ENCODE measurements at regions not wholly inside any gene's neighbourhood (a gene's known extent, or its start where the extent isn't known, plus 50 kb on each side); places are given as distances from the start of the nearest gene placed in this dataset.

GRCh38 chr14:101200650-101201516 lies 297.4 kb upstream of the RTL1 start:
- in situ Hi-C loops (cut with MboI; ENCODE audit: low sequenced_read_pairs): no loop called here

- in situ Hi-C loops (cut with MboI; ENCODE audit: low sequenced_read_pairs): no loop called here
Measured at GRCh38 chr14:101201535-101202151, 298.1 kb upstream of the RTL1 start.

- in situ Hi-C loops (cut with MboI; ENCODE audit: low sequenced_read_pairs): no loop called here
Measured at GRCh38 chr14:101202627-101203404, 299.3 kb upstream of the RTL1 start.

- in situ Hi-C loops (cut with MboI; ENCODE audit: low sequenced_read_pairs): no loop called here
Measured at GRCh38 chr14:101206556-101206955, 303.0 kb upstream of the RTL1 start.

GRCh38 chr14:101207041-101207440 lies 303.5 kb upstream of the RTL1 start:
- in situ Hi-C loops (cut with MboI; ENCODE audit: low sequenced_read_pairs): no loop called here

GRCh38 chr14:101207897-101208296 lies 304.4 kb upstream of the RTL1 start:
- in situ Hi-C loops (cut with MboI; ENCODE audit: low sequenced_read_pairs): no loop called here

- in situ Hi-C loops (cut with MboI; ENCODE audit: low sequenced_read_pairs): no loop called here
Measured at GRCh38 chr14:101209594-101209993, 306.1 kb upstream of the RTL1 start.

- in situ Hi-C loops (cut with MboI; ENCODE audit: low sequenced_read_pairs): no loop called here
Measured at GRCh38 chr14:101215266-101215665, 311.7 kb upstream of the RTL1 start.

- in situ Hi-C loops (cut with MboI; ENCODE audit: low sequenced_read_pairs): no loop called here
Measured at GRCh38 chr14:101215927-101216326, 312.4 kb upstream of the RTL1 start.

GRCh38 chr14:101216366-101217079 lies 313.0 kb upstream of the RTL1 start:
- in situ Hi-C loops (cut with MboI; ENCODE audit: low sequenced_read_pairs): no loop called here

GRCh38 chr14:101217080-101217463 lies 313.6 kb upstream of the RTL1 start:
- in situ Hi-C loops (cut with MboI; ENCODE audit: low sequenced_read_pairs): no loop called here

GRCh38 chr14:101217616-101218371 lies 314.3 kb upstream of the RTL1 start:
- in situ Hi-C loops (cut with MboI; ENCODE audit: low sequenced_read_pairs): no loop called here

GRCh38 chr14:101219896-101220703 lies 316.6 kb upstream of the RTL1 start:
- in situ Hi-C loops (cut with MboI; ENCODE audit: low sequenced_read_pairs): no loop called here

GRCh38 chr14:101220921-101221510 lies 317.5 kb upstream of the RTL1 start:
- in situ Hi-C loops (cut with MboI; ENCODE audit: low sequenced_read_pairs): no loop called here

GRCh38 chr14:101221549-101222160 lies 318.1 kb upstream of the RTL1 start:
- in situ Hi-C loops (cut with MboI; ENCODE audit: low sequenced_read_pairs): no loop called here

- in situ Hi-C loops (cut with MboI; ENCODE audit: low sequenced_read_pairs): no loop called here
Measured at GRCh38 chr14:101222362-101223070, 319.0 kb upstream of the RTL1 start.

GRCh38 chr14:101223127-101223526 lies 319.6 kb upstream of the RTL1 start:
- in situ Hi-C loops (cut with MboI; ENCODE audit: low sequenced_read_pairs): no loop called here

- in situ Hi-C loops (cut with MboI; ENCODE audit: low sequenced_read_pairs): no loop called here
Measured at GRCh38 chr14:101223561-101224162, 320.1 kb upstream of the RTL1 start.

All from HL-60/S4 treated with phorbol 12-myristate 13-acetate at 8.2 ng/mL for 4 days and 3 days (cell line).